Mesendoderm (in vitro differentiated cells): ENCODE measurements at regions not wholly inside any gene's neighbourhood (a gene's known extent, or its start where the extent isn't known, plus 50 kb on each side); places are given as distances from the start of the nearest gene placed in this dataset.
"Not testable (repeated sequence)": the region's sequence is repeated elsewhere in the genome, so short reads cannot be mapped to it uniquely, and the experiment has no call there.

Source experiments
- DNase-seq: peaks from one replicate; pipeline ENCODE4 v3.0.0; 2013
- H2AK5ac ChIP-seq: 2 replicates; pipeline ENCODE4 v1.6.1; 2013; ENCODE audit warnings: low read length, inconsistent platforms
- H2BK120ac ChIP-seq: 2 replicates; pipeline ENCODE4 v1.6.1; 2013; ENCODE audit warnings: low read depth, mild to moderate bottlenecking, low read length, moderate library complexity, mixed read lengths
- H2BK15ac ChIP-seq: replicated peaks from 2 replicates; pipeline ENCODE4 v1.6.1; 2013; ENCODE audit warnings: low read depth, mild to moderate bottlenecking, moderate library complexity
- H2BK5ac ChIP-seq: 2 replicates; pipeline ENCODE4 v1.6.1; 2013; ENCODE audit warnings: low read length, inconsistent platforms
- H3K18ac ChIP-seq: 2 replicates; pipeline ENCODE4 v1.6.1; 2013; ENCODE audit warnings: mild to moderate bottlenecking, low read length, mixed read lengths
- H3K23ac ChIP-seq: one replicate; pipeline ENCODE4 v1.6.1; 2013; ENCODE audit warnings: low read length
- H3K27ac ChIP-seq: 2 replicates; pipeline ENCODE4 v1.5.1; 2013; ENCODE audit warnings: low read depth, mild to moderate bottlenecking, inconsistent platforms, low read length, moderate library complexity
- H3K27me3 ChIP-seq: 2 replicates; pipeline ENCODE4 v1.6.1; 2013; ENCODE audit warnings: low read length, control low read depth, mild to moderate bottlenecking, inconsistent platforms; ENCODE audit not compliant: insufficient read depth, poor library complexity
- H3K36me3 ChIP-seq: 2 replicates; pipeline ENCODE4 v1.6.1; 2013; ENCODE audit warnings: low read length, inconsistent platforms; ENCODE audit not compliant: control insufficient read depth, insufficient read depth
- H3K4ac ChIP-seq: one replicate; pipeline ENCODE4 v1.6.1; 2013; ENCODE audit warnings: low read depth, mild to moderate bottlenecking, low read length, moderate library complexity
- H3K4me1 ChIP-seq: 2 replicates; pipeline ENCODE4 v1.6.1; 2013; ENCODE audit warnings: low read depth, low read length, inconsistent platforms; ENCODE audit not compliant: control insufficient read depth
- H3K4me2 ChIP-seq: 2 replicates; pipeline ENCODE4 v1.6.1; 2013; ENCODE audit warnings: low read length
- H3K4me3 ChIP-seq: 2 replicates; pipeline ENCODE4 v1.5.1; 2013; ENCODE audit warnings: mild to moderate bottlenecking, low read length
- H3K56ac ChIP-seq: one replicate; pipeline ENCODE4 v1.6.1; 2013; ENCODE audit warnings: low read length
- H3K79me1 ChIP-seq: 2 replicates; pipeline ENCODE4 v1.6.1; 2013; ENCODE audit warnings: low read length, inconsistent platforms
- H3K79me2 ChIP-seq: 2 replicates; pipeline ENCODE4 v1.6.1; 2013; ENCODE audit warnings: mild to moderate bottlenecking, low read length; ENCODE audit not compliant: control insufficient read depth, insufficient read depth
- H3K9ac ChIP-seq: 2 replicates; pipeline ENCODE4 v1.6.1; 2013; ENCODE audit warnings: low read length, inconsistent platforms
- H4K5ac ChIP-seq: one replicate; pipeline ENCODE4 v1.6.1; 2013; ENCODE audit warnings: low read length
- H4K8ac ChIP-seq: one replicate; pipeline ENCODE4 v1.6.1; 2013; ENCODE audit warnings: low read depth, mild to moderate bottlenecking, control low read depth, low read length, moderate library complexity
- WGBS: extraction: QIAGEN DNeasy Blood & Tissue Kit; methylation state at CpG from one replicate; pipeline ENCODE4 v1.1.7; 2013; ENCODE audit warnings: low lambda C conversion rate, missing lambda C conversion rate; ENCODE audit not compliant: insufficient coverage; ENCODE audit errors: extremely low coverage; 5-methylcytosine and 5-hydroxymethylcytosine counted together

- H3K4me2 ChIP-seq = no peak overlapping the region
- no peak for DNase-seq
Observed at GRCh38 chr2:150672311-150672710, 184.8 kb upstream of the RND3 start.

GRCh38 chr2:150669492-150669891, 182.0 kb upstream of the RND3 start:
- Histone ChIP-seq H3K9ac (no peak overlapping the region), H3K4me1 (no peaks in the 10 kb centered on the region), H3K27me3 (no peaks in the 10 kb centered on the region), H2BK15ac (no peak overlapping the region), H3K18ac (no peak overlapping the region), H3K4me2 (no peak overlapping the region), H3K23ac (no peak overlapping the region), H2BK120ac (no peak overlapping the region), H3K27ac (no peak overlapping the region), H2BK5ac (no peak overlapping the region), H3K79me2 (no peaks in the 10 kb centered on the region), H3K4me3 (no peak overlapping the region), H3K4ac (no peak overlapping the region), H4K5ac (no peak overlapping the region), H2AK5ac (no peak overlapping the region), H3K79me1 (no peaks in the 10 kb centered on the region), H4K8ac (no peak overlapping the region), H3K36me3 (no peaks in the 10 kb centered on the region), H3K56ac (no peak overlapping the region)
- DNase-seq = no peak
- WGBS = no CpG with 5 or more reads among the region's 3 CpGs

More at GRCh38 chr2:150672311-150672710, 184.8 kb upstream of the RND3 start:
- H3K79me1 ChIP-seq = no peaks in the 10 kb centered on the region
- no CpG with 5 or more reads among the region's 2 CpGs for WGBS
- H4K8ac ChIP-seq = no peak overlapping the region
- no peak overlapping the region for H3K9ac ChIP-seq
- H3K18ac ChIP-seq = no peak overlapping the region
- no peak overlapping the region for H2BK15ac ChIP-seq
- no peak overlapping the region for H2BK120ac ChIP-seq
- H2AK5ac ChIP-seq = no peak overlapping the region
- H3K4me3 ChIP-seq = no peak overlapping the region
- H3K56ac ChIP-seq = no peak overlapping the region
- no peak overlapping the region for H4K5ac ChIP-seq
- no peaks in the 10 kb centered on the region for H3K36me3 ChIP-seq
- no peak overlapping the region for H3K23ac ChIP-seq
- no peak overlapping the region for H3K4ac ChIP-seq
- H3K79me2 ChIP-seq = no peaks in the 10 kb centered on the region
- no peaks in the 10 kb centered on the region for H3K27me3 ChIP-seq
- peaks cover 7% of the 10 kb centered on the region for H3K4me1 ChIP-seq
- H3K27ac ChIP-seq = no peak overlapping the region
- H2BK5ac ChIP-seq = no peak overlapping the region

DNA sequence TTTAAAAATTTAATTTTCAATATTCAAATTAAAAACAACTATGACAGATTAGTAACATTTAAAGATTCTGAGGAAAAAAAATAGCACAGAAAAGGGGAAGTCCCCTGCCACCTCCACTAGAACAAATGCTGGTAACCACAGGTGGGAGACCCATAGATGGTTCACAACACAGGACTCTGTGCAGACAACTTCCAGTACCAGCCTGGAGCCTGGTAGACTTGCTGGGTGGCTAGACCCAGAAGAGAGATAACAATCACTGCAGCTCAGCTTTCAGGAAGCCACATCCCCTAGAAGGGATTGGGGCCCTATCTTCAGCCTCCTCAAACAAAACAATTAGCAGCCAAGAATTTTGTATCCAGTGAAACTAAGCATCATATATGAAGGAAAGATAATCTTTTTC, 179.6 kb upstream of the RND3 start:
- H2AK5ac ChIP-seq, DNase-seq, H3K18ac ChIP-seq, H3K4me3 ChIP-seq, H4K5ac ChIP-seq, H3K36me3 ChIP-seq, H3K4me1 ChIP-seq, H3K27me3 ChIP-seq, H3K79me2 ChIP-seq, H2BK15ac ChIP-seq, H3K4ac ChIP-seq, H3K23ac ChIP-seq, H3K9ac ChIP-seq, H3K27ac ChIP-seq, H3K79me1 ChIP-seq, H3K56ac ChIP-seq, H3K4me2 ChIP-seq, H2BK5ac ChIP-seq, H2BK120ac ChIP-seq, H4K8ac ChIP-seq: not testable (repeated sequence)

DNA sequence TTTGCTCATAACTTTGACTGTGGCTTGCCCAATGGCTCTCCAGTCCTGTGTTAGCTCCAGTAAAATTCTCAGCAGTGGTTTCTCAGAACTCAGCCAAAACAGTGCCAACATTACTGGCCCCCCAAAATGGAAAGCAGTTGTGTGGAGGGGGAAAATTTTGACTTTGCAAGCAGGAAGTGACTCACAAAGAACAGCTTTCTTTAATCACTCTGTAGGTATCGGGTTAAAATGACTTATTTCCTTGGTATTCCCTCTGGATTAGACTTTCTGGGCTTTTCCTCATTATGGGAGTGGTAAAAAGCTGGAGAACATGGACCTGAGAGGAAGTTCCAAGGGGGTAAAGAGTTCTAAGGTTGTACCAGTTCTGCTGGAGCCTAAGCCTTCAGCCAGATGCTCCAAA, 175.7 kb upstream of the RND3 start:
- Histone ChIP-seq H3K56ac (no peak overlapping the region), H3K9ac (no peak overlapping the region), H3K4me2 (no peak overlapping the region), H3K18ac (no peak overlapping the region), H3K23ac (no peak overlapping the region), H3K4me1 (no peaks in the 10 kb centered on the region), H3K79me2 (no peaks in the 10 kb centered on the region), H2AK5ac (no peak overlapping the region), H3K27ac (no peak overlapping the region), H3K36me3 (no peaks in the 10 kb centered on the region), H2BK120ac (no peak overlapping the region), H4K8ac (no peak overlapping the region), H2BK15ac (no peak overlapping the region), H3K4ac (no peak overlapping the region), H2BK5ac (no peak overlapping the region), H3K4me3 (no peak overlapping the region), H3K79me1 (no peaks in the 10 kb centered on the region), H3K27me3 (no peaks in the 10 kb centered on the region), H4K5ac (no peak overlapping the region)
- no peak for DNase-seq
- WGBS = no CpG with 5 or more reads among the region's 1 CpG

DNA sequence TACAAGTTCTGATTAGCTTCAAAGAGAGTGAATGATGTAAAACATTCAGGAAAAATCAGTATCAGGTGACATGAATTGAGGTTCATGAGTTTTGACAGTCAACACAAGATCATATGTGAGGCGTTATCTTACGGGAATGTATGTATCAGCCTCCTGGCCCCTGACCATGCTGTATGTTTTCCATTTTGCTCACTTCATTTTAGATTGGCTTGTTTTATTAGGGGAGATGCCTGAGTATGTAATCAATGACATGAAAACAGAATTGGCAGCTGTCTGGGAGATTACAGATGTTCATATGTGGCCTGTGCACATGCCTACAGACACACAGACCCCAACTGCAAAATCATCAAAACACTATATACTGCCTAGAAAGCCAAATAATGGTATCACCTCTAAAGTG, 168.5 kb upstream of the RND3 start:
- Histone ChIP-seq H3K4me2 (no peak overlapping the region), H2BK120ac (no peak overlapping the region), H3K27me3 (no peaks in the 10 kb centered on the region), H3K4me1 (no peaks in the 10 kb centered on the region), H3K27ac (no peak overlapping the region), H2AK5ac (no peak overlapping the region), H3K79me1 (no peaks in the 10 kb centered on the region), H3K79me2 (no peaks in the 10 kb centered on the region), H2BK15ac (no peak overlapping the region), H3K36me3 (no peaks in the 10 kb centered on the region), H3K4me3 (no peak overlapping the region), H3K9ac (no peak overlapping the region), H3K18ac (no peak overlapping the region), H4K8ac (no peak overlapping the region), H3K4ac (no peak overlapping the region), H2BK5ac (no peak overlapping the region), H4K5ac (no peak overlapping the region), H3K23ac (no peak overlapping the region), H3K56ac (no peak overlapping the region)
- DNase-seq = no peak
- no CpG with 5 or more reads among the region's 2 CpGs for WGBS

DNA sequence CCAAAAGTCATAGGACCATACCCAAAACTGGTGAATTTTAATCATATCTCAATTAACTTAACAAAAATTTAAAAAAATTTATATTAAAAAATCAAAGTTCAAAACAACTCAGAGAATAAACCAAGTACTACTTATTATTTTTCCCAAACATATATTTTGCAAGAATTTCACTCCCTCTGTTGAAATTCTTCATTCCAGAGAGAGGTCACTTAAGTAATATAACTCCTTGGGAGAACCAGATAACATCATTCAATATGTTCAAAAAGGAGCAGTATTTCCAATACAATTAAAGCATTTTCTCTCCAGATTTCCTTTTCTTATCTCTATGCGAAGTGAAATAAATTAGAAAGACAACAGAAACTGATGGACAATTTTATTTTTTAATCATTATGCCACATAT, 165.9 kb upstream of the RND3 start:
- Histone ChIP-seq H2BK5ac (no peak overlapping the region), H4K8ac (no peak overlapping the region), H2AK5ac (no peak overlapping the region), H3K4me3 (no peak overlapping the region), H3K36me3 (no peaks in the 10 kb centered on the region), H3K27ac (no peak overlapping the region), H3K27me3 (no peaks in the 10 kb centered on the region), H3K4me2 (no peak overlapping the region), H3K23ac (no peak overlapping the region), H3K4ac (no peak overlapping the region), H3K4me1 (no peaks in the 10 kb centered on the region), H2BK15ac (no peak overlapping the region), H3K18ac (no peak overlapping the region), H3K56ac (no peak overlapping the region), H4K5ac (no peak overlapping the region), H3K79me2 (no peaks in the 10 kb centered on the region), H3K9ac (no peak overlapping the region), H3K79me1 (no peaks in the 10 kb centered on the region), H2BK120ac (no peak overlapping the region)
- DNase-seq = no peak
- no CpG with 5 or more reads among the region's 1 CpG for WGBS
